GM12878 (cell line): ENCODE measurements at regions not wholly inside any gene's neighbourhood (a gene's known extent, or its start where the extent isn't known, plus 50 kb on each side); places are given as distances from the start of the nearest gene placed in this dataset.

Source experiments
- ASH2L ChIP-seq: fragments of 300-600, 200-600 bp; sonication (generic); IDR thresholded peaks from 2 replicates; pipeline ENCODE4 v1.6.1; 2017; ENCODE audit warnings: low read depth, mild to moderate bottlenecking, borderline replicate concordance
- CBFB ChIP-seq: IDR thresholded peaks from 2 replicates; pipeline ENCODE4 v1.6.1; 2016; ENCODE audit warnings: antibody characterized with exemption, low read depth
- HDAC6 ChIP-seq: fragments of 200-600 bp; sonication (generic); IDR thresholded peaks from one replicate; pipeline ENCODE4 v1.8.0; 2017; ENCODE audit warnings: antibody characterized with exemption; ENCODE audit not compliant: unreplicated experiment
- NR2F1 ChIP-seq: fragments of 450-650 bp; conservative IDR thresholded peaks from 2 replicates; pipeline ENCODE4 v1.6.1; 2017; ENCODE audit warnings: mild to moderate bottlenecking
- SUPT20H ChIP-seq: IDR thresholded peaks from 2 replicates; pipeline ENCODE4 v1.6.1; 2011; ENCODE audit warnings: low read depth, mild to moderate bottlenecking, low read length, moderate library complexity, borderline replicate concordance; ENCODE audit not compliant: control insufficient read depth
- ZNF217 ChIP-seq: fragments of 450-650 bp; IDR thresholded peaks from 2 replicates; pipeline ENCODE4 v1.6.1; 2017; ENCODE audit warnings: antibody characterized with exemption, mild to moderate bottlenecking
- ZNF24 ChIP-seq: fragments of 450-650 bp; IDR thresholded peaks from 2 replicates; pipeline ENCODE4 v1.6.1; 2017; ENCODE audit warnings: antibody characterized with exemption, mild to moderate bottlenecking
- ZNF592 ChIP-seq: fragments of 450-650 bp; IDR thresholded peaks from 2 replicates; pipeline ENCODE4 v1.6.1; 2017; ENCODE audit warnings: mild to moderate bottlenecking, moderate library complexity

GRCh38 chr2:46246790-46247189, 50.4 kb upstream of the EPAS1 start (continued):
- TF ChIP-seq ZNF592 (no peak), ZNF24 (peak; percentile 58; the same call in 1 of the 2 replicates), NR2F1 (peak; percentile 65; the same call in 1 of the 2 replicates), HDAC6 (no peak), ASH2L (no peak), SUPT20H (no peak), CBFB (no peak), ZNF217 (peak; percentile 86)
